ENCODE measurements at regions not wholly inside any gene's neighbourhood (a gene's known extent, or its start where the extent isn't known, plus 50 kb on each side); places are given as distances from the start of the nearest gene placed in this dataset.

- DNase-seq (ENCODE audit: low spot score) = no peak
Measured at GRCh38 chr11:45440111-45440510, 154.0 kb upstream of the SYT13 start.

DNA sequence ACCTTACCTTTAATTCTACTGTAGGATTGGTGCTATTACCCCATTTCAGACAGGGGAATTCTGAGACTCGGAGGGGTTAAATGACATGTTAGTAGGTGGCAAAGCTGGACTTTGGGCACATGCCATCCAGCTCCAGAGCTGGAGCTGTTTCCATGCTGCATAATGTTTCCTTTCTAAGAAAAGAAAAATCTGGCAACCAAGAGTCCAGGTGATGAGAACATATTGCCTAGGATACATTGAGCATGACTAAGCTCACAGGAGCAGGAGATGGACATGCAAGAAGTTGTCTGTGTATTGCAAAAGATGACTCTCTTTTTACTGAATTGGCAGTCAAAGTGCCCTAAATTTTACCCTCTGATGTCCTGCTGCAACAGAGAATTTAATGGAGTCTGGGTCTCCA, 150.8 kb upstream of the SYT13 start:
- no peak for DNase-seq (ENCODE audit: low spot score)

DNA sequence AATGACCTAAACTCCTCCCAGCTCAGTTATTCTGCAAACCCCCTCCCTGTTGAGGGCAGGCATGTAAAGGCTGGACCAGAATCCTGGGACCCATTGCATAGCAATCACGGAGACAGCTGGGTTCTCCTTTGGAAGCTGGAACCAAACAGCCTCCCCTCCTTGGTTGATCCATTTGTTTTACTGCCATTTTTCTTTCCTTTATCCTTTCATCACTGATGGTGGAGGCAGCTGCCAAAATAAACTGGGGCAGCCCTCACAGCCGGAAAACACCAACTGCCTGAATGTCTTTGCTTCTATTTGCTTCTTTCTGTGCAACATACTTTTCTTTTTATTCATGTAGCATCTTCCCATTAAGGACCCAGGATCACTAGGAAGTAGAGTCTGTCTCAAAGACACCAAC, 150.0 kb upstream of the SYT13 start:
- no peak for DNase-seq (ENCODE audit: low spot score)

DNA sequence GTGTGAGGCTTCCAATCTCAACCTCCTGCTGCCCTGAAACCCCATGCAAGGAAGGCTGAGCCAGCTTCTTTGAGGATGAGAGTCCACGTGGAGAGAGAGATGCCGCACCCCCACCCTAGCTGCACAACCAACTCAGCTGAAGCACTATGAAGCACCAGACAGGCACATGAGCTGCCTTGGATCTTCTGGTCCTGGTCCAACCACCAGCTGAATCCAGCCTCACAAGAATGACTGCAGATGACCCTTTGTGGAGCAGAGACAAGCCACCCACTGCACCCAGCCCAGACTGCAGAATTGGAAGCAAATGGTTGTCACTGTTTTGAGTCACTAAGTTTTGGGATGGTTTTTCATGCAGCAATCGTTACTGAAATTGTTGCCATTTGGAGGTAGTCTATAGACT, 149.6 kb upstream of the SYT13 start:
- DNase-seq (ENCODE audit: low spot score) = no peak

- DNase-seq (ENCODE audit: low spot score) = no peak
Measured at GRCh38 chr11:45432910-45433309, 146.8 kb upstream of the SYT13 start.

DNA sequence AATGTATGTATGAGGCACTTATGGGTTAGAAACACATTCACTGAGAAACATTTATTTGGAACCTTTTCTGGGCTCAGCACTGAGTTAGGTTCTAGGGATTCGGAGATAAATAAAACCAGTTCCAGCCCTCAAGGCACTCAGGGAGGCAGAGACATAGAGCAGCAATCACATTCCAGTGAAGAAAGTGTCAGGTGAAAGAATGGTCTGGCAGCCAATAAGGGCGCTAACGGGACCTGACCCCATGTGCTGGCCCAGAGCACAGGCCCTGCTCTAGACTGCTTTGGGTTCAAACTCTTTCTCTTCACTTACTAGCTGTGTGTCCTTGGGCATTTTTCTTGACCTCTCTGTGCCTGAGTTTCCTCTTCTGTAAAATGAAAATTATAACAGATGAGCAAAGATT, 146.0 kb upstream of the SYT13 start:
- DNase-seq (ENCODE audit: low spot score) = no peak

GRCh38 chr11:45431046-45432018, 145.2 kb upstream of the SYT13 start:
- no peak for DNase-seq (ENCODE audit: low spot score)

DNA sequence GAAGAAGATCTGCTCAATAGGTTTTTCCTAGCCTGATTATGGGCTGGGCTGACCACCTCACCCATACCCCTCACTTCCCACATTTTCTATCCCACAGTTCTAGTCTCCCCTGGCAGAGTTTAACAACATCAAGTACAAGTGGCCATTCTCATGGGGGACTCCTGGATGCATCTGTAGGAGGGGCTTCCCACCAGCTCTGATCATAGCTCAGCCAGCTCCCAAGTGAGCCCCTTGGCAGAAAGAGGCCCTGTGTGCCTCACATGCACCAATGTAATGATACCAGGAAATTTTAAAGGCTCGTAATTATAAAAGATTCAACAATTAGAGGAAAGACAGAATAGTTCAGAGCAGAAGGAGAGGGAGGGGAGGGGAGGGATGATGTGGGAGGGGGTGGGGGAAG, 144.2 kb upstream of the SYT13 start:
- DNase-seq (ENCODE audit: low spot score) = no peak

- DNase-seq (ENCODE audit: low spot score) = no peak
Measured at GRCh38 chr11:45429719-45430118, 143.6 kb upstream of the SYT13 start.

GRCh38 chr11:45428541-45429230, 142.5 kb upstream of the SYT13 start:
- DNase-seq (ENCODE audit: low spot score) = no peak

DNA sequence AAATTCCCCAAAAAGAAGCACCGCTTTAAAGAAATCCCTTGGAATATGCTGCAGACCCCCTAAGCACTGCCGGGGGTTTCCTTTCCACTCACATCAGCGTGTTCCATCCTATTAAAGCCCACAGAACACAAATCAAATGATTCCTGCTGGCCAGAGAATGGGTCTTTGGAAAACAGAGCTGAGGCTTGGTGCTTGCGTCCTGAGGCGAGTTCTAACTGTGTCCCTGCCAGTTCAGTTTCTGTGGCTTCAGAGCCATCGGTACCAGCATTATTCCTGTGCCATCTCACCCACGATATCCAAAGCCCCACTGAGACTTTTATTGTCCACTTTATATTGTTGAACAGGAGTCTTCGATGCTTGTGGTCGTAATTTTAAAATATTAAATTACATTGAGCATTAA, 142.0 kb upstream of the SYT13 start:
- no peak for DNase-seq (ENCODE audit: low spot score)

DNA sequence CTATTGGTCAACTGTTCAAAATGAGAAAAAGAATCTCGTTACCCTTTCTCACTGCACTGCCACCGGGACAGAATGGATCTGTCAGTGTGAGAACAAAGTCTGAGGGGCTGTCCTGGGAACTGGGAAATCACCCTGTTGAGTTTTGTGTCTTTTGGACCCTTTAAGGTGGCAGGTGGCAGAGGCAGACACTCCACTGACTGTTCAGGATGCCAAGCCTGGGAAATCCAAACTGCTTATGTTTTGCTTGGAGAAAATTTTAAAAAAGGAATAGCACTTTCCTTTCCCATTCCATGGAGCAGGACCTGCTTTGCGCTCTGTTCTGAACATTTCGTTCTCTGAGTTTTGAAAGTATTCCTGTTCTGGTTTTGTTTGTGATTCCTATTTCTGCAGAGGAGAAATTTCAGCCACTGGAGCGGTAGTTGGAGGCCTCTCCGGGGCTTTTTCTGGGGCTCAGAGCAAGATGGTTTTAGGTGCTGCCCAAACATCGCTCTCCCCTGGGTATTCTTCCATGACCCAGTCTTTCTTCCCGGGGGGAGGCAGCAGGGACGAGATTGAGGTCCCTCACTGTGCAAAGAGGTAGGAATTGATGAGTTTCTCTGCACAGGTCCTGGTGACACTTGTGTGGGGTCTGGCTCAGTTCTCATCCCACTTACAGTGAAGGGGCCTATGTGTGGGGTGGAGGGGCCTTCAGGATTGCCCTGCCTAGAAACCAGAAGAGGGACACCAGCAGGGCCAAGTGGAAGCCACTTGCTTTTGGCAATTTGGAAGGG, 138.5 kb upstream of the SYT13 start:
- DNase-seq (ENCODE audit: low spot score) = no peak

DNA sequence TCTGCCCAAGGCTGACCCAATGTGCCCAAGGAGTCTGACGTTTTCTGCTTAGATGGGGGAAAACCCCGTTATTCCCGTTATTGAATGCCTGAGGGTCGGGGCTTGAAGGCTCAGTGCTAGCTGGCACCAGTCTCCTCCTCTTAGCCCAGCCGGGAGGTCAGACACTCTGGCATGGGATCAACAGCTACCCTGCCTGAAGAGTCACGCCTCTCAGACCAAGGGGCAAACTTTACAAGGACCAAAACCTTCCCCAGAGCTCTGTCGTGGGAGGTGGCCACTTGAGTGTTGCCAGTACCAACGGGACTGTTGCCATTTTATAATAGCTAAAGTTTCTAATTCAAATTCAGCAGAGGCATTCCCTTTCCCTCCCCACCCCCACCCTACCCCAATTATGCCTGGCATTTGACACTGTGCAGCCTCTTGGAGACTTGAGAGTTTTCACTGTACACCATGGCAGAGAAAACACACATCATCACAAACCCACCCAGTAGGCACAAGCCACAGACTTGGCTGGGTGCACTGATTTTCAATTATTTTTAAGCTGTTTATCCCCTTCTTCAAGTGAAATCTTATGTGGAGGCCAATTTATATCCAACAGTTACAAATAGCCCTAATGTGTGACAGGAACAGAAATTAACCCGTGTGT, 137.5 kb upstream of the SYT13 start:
- no peak for DNase-seq (ENCODE audit: low spot score)

- DNase-seq (ENCODE audit: low spot score) = no peak
Measured at GRCh38 chr11:45423036-45423435, 136.9 kb upstream of the SYT13 start.

GRCh38 chr11:45414088-45414487, 127.9 kb upstream of the SYT13 start:
- no peak for DNase-seq (ENCODE audit: low spot score)

DNA sequence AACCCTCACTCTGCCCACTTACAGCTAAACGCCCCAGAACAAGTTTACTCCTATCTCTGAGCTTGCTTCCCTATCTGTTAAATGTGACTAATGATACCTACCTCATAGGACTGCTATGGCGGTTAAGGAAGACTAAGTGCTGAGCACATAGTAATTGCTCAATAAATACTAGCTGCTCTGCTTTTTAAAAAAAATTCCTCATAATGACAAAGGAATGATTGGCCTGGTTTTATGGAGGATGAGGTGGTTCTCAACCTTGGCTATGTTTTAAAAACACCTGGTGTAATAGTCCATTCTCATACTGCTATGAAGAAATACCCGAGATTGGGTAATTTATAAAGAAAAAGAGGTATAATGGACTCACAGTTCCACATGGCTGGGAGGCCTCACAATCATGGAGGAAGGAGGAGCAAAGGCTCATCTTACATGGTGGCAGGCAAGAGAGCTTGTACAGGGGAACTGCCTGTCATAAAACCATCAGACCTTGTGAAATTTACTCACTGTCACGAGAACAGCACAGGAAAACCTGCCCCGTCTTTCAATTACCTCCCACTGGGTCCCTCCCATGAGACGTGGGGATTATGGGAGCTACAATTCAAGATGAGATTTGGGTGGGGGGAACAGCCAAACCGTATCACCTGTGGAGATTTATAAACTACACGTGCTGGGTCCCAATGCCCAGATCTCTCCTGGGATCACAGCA, 127.2 kb upstream of the SYT13 start:
- DNase-seq (ENCODE audit: low spot score) = no peak

GRCh38 chr11:45412521-45412920, 126.4 kb upstream of the SYT13 start:
- DNase-seq (ENCODE audit: low spot score) = no peak

DNA sequence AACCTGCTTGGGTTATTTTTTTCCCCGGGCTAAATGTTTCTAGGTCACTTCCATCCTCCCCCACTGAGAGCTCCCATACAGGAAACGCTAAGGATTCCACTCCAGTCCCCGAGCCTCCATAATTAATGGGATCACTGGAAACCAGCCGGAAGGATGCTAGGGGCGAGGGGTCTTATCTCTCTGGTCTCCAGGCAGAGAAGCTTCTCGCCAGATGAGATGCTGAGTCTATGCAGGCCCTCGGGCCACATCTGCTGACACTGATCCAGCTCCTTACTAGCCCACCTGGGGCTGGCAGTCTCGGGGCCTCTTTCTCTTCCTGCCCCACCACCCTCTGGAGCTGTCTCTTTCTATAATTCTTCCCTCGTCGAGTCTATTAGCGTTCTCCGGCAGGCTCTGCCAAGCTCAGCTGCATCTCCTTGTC, 125.9 kb upstream of the SYT13 start:
- DNase-seq (ENCODE audit: low spot score) = no peak

DNA sequence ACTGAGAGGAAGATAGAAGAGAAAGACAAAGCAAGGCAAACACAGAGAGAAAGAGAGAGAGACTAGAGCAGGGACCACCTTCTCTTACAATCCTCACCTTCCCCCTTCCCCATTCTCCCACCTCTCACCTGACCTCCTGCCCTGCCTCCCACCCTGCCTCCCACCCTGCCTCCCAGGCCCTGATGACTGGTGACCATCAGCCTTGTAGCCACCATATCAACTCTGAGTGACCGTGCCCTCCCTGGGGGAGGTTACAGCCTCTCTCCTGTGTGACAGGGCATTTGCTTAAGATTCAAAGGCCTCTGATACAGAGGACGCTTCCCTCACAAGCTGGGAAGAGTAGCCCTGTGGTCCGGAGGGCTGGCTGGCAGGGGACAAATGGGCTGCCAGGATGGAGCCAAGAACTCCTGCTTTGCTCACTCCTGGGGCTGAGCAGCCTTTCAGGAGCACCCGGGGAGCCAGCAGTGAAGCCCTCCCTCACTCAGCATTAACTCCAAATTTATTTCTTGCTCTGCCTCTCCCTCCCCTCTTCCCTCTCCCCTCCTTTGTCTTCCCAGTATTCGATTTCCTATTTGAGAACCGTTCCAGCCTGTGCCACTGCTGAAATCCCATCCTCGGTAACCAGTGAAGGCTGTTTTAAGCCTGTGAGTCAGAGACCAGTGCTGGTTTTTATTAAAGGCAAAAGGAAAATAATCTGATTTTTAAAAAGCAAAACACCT, 125.2 kb upstream of the SYT13 start:
- DNase-seq (ENCODE audit: low spot score) = no peak

- no peak for DNase-seq (ENCODE audit: low spot score)
Measured at GRCh38 chr11:45410391-45411227, 124.5 kb upstream of the SYT13 start.

Measured in NAMALWA (cell line).